BE2C (cell line): ENCODE measurements at regions not wholly inside any gene's neighbourhood (a gene's known extent, or its start where the extent isn't known, plus 50 kb on each side); places are given as distances from the start of the nearest gene placed in this dataset.

ENCODE experiments used
- DNase-seq: peaks from one replicate; pipeline ENCODE4 v3.0.0-alpha.2; 2020
- H3K27me3 ChIP-seq: fragments of 250-450 bp; sonication (Bioruptor Pico); 2 replicates; pipeline ENCODE4 v1.5.1; 2020; ENCODE audit warnings: mild to moderate bottlenecking
- H3K36me3 ChIP-seq: fragments of 250-450 bp; sonication (Bioruptor Pico); 2 replicates; pipeline ENCODE4 v1.5.1; 2020; ENCODE audit warnings: mild to moderate bottlenecking
- H3K4me1 ChIP-seq: fragments of 250-450 bp; sonication (Bioruptor Pico); 2 replicates; pipeline ENCODE4 v1.5.1; 2020
- H3K4me3 ChIP-seq: 2 replicates; pipeline ENCODE4 v1.5.1; 2011; ENCODE audit warnings: low read depth, low read length
- H3K9me3 ChIP-seq: fragments of 250-450 bp; sonication (Bioruptor Pico); 2 replicates; pipeline ENCODE4 v1.5.1; 2020
- TF ChIP-seq, protein P1 (sequence below): IDR thresholded peaks from 2 replicates; pipeline ENCODE4 v1.5.1; 2012; ENCODE audit warnings: mild to moderate bottlenecking, low read depth, low read length

DNA sequence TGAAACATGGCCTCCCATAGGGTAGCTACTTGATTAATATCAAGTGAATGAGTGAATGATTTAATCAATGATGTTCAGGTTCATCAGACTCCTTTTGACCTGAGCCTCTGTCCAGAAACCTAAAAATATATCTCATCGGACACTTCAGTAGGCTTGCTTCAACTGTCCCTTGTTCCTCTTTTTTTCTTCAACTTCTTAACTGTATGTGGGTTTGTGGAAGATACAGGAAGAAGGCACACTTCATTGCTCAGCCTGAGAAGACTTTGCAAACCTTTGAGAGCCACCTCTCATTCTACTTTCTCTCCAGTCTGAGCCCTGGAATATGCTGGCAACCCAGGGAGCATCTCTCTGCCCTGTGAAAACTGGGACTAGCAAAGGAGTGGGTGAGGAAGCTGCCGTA lies 557.0 kb downstream of the FGF9 start:
- Histone ChIP-seq H3K4me1 (no peaks in the 10 kb centered on the region), H3K4me3 (no peak overlapping the region), H3K9me3 (no peaks in the 10 kb centered on the region), H3K36me3 (no peaks in the 10 kb centered on the region), H3K27me3 (no peaks in the 10 kb centered on the region)
- TF ChIP-seq, protein P1, sequence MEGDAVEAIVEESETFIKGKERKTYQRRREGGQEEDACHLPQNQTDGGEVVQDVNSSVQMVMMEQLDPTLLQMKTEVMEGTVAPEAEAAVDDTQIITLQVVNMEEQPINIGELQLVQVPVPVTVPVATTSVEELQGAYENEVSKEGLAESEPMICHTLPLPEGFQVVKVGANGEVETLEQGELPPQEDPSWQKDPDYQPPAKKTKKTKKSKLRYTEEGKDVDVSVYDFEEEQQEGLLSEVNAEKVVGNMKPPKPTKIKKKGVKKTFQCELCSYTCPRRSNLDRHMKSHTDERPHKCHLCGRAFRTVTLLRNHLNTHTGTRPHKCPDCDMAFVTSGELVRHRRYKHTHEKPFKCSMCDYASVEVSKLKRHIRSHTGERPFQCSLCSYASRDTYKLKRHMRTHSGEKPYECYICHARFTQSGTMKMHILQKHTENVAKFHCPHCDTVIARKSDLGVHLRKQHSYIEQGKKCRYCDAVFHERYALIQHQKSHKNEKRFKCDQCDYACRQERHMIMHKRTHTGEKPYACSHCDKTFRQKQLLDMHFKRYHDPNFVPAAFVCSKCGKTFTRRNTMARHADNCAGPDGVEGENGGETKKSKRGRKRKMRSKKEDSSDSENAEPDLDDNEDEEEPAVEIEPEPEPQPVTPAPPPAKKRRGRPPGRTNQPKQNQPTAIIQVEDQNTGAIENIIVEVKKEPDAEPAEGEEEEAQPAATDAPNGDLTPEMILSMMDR = no peak
- no peak for DNase-seq

DNA sequence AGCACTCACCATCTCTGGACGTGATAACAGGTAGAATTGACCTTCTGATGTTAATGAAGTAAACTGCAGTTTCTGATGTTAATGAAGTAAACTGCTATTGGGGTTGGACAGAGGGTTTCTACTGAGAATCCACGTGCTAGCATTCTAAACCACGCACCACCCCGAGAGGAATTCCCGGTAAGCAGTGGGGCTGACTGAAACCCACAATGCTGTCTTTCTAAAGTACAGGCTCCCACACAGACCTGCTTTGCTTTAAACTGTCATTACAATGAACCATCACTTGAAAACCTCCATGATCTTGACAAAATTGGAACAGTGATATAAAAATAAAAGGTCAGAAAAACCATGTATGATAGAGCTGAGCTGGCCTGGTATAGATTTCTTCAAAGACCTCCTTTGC lies 559.0 kb downstream of the FGF9 start:
- Histone ChIP-seq H3K4me3 (no peak overlapping the region), H3K27me3 (no peaks in the 10 kb centered on the region), H3K36me3 (no peaks in the 10 kb centered on the region), H3K4me1 (no peaks in the 10 kb centered on the region), H3K9me3 (no peaks in the 10 kb centered on the region)
- DNase-seq = no peak
- TF ChIP-seq, protein P1 = no peak

DNA sequence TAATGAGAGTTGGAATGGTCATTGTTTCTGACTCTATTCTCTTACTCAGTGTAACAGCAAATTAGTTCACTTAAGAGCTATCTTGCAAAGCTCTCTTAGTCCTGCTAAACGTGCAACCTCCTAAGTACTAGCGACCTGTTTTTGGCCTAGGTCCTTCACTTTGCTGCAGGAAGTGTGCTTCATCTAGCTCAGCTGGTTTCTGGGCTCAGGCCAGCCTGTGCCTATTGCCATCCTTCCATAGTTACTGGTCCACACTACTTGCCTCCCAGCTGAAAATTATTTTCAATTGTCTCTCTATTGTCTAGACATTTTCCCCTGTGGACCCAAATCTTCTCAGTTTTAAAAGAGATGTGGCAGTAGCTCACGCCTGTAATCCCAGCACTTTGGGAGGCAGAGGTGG lies 561.3 kb downstream of the FGF9 start:
- no peaks in the 10 kb centered on the region for H3K4me1 ChIP-seq
- H3K36me3 ChIP-seq = no peaks in the 10 kb centered on the region
- TF ChIP-seq, protein P1 = no peak
- no peaks in the 10 kb centered on the region for H3K9me3 ChIP-seq
- H3K4me3 ChIP-seq = no peak overlapping the region
- no peak for DNase-seq
- H3K27me3 ChIP-seq = no peaks in the 10 kb centered on the region

DNA sequence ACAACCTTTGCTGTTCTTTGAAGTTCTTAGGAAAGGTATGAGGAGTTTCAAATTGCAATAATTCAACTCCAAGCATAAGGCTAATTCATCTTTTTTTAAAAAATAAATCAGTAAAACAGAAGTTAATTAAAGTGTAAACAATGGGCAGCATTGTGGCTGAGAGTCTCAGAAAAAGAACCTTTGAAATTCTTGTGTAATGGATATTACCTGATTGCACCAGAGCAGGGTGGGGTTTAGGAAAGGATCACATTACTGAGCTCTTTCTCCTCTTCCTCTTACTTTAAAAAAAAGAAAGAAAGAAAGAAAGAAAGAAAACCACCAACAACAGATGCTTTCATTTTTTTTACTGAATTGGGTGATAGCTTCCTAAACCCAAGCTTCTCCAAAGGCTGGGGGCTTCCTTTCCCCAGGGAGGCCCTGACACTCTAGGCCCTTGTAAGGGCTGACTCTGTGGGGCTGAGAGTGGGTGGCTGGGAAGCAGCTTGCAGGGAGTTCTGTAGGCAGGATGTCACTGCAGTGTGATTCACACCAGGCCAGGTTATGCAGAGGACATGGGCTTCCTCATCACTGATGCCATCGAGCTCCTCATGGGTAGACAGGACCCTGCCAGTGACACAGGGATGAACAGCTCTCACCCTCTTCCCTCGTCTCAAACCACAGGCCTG lies 564.5 kb downstream of the FGF9 start:
- DNase-seq = no peak
- Histone ChIP-seq H3K36me3 (no peaks in the 10 kb centered on the region), H3K4me1 (no peaks in the 10 kb centered on the region), H3K27me3 (no peaks in the 10 kb centered on the region), H3K4me3 (no peak overlapping the region), H3K9me3 (no peaks in the 10 kb centered on the region)
- TF ChIP-seq, protein P1 = no peak

DNA sequence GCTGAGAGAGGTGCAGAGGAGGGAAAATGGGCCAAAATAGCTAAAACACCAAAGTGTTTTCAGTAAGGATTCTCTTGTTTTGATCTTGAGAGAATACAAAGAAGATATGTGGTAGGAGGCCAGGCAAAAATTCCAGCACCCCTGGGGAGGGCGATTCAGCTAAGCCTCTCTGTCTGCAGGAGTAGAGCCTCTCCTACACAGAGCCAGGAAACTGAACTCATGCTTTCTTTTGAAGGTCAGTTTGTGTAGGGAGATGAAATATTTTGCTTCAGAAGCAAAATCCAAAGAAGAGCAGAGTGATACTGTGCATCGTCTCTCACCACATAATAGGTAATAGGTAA lies 565.0 kb downstream of the FGF9 start:
- TF ChIP-seq, protein P1 = no peak
- no peak for DNase-seq
- Histone ChIP-seq H3K27me3 (no peaks in the 10 kb centered on the region), H3K9me3 (no peaks in the 10 kb centered on the region), H3K4me1 (no peaks in the 10 kb centered on the region), H3K36me3 (no peaks in the 10 kb centered on the region), H3K4me3 (no peak overlapping the region)

DNA sequence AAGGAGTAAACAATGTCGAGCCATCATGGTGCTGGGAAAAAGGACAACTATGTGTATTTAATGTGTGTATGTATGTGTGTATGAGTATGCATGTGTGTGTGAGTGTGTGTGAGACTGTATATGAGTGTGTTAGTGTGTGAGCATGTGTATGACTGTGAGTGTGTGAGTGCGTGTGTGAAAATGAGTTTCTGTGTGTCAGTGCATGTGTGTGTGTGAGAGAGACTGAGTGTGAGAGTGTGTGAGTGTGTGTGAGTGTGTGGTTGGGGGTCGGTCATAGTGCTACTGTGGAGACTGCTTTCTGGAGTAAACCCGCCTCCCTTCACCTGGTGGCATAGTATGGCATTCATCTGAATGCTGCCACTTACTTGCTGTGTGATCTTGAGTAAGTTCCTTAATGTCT lies 567.4 kb downstream of the FGF9 start:
- H3K4me1 ChIP-seq = no peaks in the 10 kb centered on the region

More for the DNA sequence above, 567.4 kb downstream of the FGF9 start:
- Histone ChIP-seq H3K4me3 (no peak overlapping the region), H3K9me3 (no peaks in the 10 kb centered on the region), H3K27me3 (no peaks in the 10 kb centered on the region), H3K36me3 (no peaks in the 10 kb centered on the region)
- no peak for DNase-seq
- TF ChIP-seq, protein P1 = no peak
